ENCODE measurements at regions not wholly inside any gene's neighbourhood (a gene's known extent, or its start where the extent isn't known, plus 50 kb on each side); places are given as distances from the start of the nearest gene placed in this dataset.

DNA sequence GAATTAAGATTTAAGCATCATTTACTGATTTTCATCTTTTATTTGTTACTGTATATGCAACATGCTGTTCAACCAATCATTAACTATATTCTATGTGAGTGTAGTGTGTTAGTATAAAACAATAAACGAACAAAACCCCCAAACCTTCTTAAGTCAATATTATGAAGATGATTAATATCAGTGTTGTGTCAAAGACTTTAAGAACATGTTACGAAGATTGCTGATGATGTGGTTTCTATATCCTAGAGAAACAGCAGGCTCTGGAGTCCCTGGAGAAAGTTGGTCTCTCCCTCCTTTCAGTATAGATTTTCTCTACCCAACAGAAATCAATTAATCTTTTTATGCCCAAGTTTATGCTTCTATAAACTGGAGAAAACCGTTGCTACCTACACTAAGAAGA lies 393.8 kb upstream of the HSF2 start:
- Histone ChIP-seq H3K4me3 (ENCODE audit: low read length) (no peak overlapping the region), H2AFZ (ENCODE audit: low read length) (no peak overlapping the region), H3F3A (ENCODE audit: low read length, unreplicated experiment) (no peaks in the 10 kb centered on the region), H3K4me2 (ENCODE audit: low read length) (no peak overlapping the region), H3K27ac (ENCODE audit: low read length) (no peak overlapping the region), H3K9ac (ENCODE audit: low read length) (no peak overlapping the region), H3K27me3 (ENCODE audit: low read length) (peaks cover 20% of the 10 kb centered on the region), H3K9me2 (replicated peaks; ENCODE audit: low read length) (no peaks in the 10 kb centered on the region), H3K36me3 (ENCODE audit: low read depth, low read length) (no peaks in the 10 kb centered on the region), H3K9me3 (ENCODE audit: low read length) (no peaks in the 10 kb centered on the region), H3K79me2 (ENCODE audit: low read length) (no peaks in the 10 kb centered on the region), H3K4me1 (ENCODE audit: insufficient read depth, low read length) (no peaks in the 10 kb centered on the region), H4K20me1 (ENCODE audit: low read length) (no peaks in the 10 kb centered on the region)
- CTCF ChIA-PET = no interaction called here
- no TSS peak for BruUV-seq (replicated peaks)
- DNase-seq (no peak), ATAC-seq (no peak)
- intact Hi-C loops (cut with micrococcal nuclease) = no loop called here
- TF ChIP-seq EZH2phosphoT487 (IDR thresholded peaks at IDR 0.05; ENCODE audit: borderline replicate concordance, low read length) = no peak
- no peak for TF ChIP-seq EZH2 (IDR thresholded peaks at IDR 0.05; ENCODE audit: low read length, unreplicated experiment)
- TF ChIP-seq, protein P1, sequence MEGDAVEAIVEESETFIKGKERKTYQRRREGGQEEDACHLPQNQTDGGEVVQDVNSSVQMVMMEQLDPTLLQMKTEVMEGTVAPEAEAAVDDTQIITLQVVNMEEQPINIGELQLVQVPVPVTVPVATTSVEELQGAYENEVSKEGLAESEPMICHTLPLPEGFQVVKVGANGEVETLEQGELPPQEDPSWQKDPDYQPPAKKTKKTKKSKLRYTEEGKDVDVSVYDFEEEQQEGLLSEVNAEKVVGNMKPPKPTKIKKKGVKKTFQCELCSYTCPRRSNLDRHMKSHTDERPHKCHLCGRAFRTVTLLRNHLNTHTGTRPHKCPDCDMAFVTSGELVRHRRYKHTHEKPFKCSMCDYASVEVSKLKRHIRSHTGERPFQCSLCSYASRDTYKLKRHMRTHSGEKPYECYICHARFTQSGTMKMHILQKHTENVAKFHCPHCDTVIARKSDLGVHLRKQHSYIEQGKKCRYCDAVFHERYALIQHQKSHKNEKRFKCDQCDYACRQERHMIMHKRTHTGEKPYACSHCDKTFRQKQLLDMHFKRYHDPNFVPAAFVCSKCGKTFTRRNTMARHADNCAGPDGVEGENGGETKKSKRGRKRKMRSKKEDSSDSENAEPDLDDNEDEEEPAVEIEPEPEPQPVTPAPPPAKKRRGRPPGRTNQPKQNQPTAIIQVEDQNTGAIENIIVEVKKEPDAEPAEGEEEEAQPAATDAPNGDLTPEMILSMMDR (conservative IDR thresholded peaks at IDR 0.05; ENCODE audit: low read depth, low read length) = no peak
- POLR2A ChIA-PET (ENCODE audit: unreplicated experiment) = no interaction called here

DNA sequence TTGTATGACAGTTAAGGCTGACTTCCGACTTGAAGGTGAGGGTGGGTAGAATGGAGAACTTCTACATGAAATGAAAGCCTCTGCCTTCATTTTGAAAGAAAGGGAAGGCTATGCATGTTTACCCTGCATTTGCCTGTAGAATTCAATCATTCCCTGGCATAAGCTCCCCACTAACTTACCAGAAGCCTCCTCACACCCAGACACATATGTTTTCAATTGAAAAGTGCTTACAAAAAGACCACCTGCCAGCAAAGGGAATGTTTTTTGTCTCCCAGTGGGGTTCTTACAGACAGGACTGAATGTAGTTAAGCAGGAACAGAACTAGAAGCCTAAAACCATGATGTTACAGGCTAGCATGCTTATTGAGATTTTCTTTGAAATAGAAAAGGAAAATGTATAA lies 392.1 kb upstream of the HSF2 start:
- no peaks in the 10 kb centered on the region for H3F3A ChIP-seq (ENCODE audit: low read length, unreplicated experiment)
- ChIA-PET POLR2A (ENCODE audit: unreplicated experiment) (no interaction called here), CTCF (no interaction called here)
- H2AFZ ChIP-seq (ENCODE audit: low read length) = no peak overlapping the region
- H3K79me2 ChIP-seq (ENCODE audit: low read length) = no peaks in the 10 kb centered on the region
- H3K36me3 ChIP-seq (ENCODE audit: low read depth, low read length) = no peaks in the 10 kb centered on the region
- no peaks in the 10 kb centered on the region for H3K9me3 ChIP-seq (ENCODE audit: low read length)
- intact Hi-C loops (cut with micrococcal nuclease) = no loop called here
- no peaks in the 10 kb centered on the region for H3K4me1 ChIP-seq (ENCODE audit: insufficient read depth, low read length)
- no peak overlapping the region for H3K4me3 ChIP-seq (ENCODE audit: low read length)
- no peak overlapping the region for H3K9ac ChIP-seq (ENCODE audit: low read length)
- no peak overlapping the region for H3K27ac ChIP-seq (ENCODE audit: low read length)
- H4K20me1 ChIP-seq (ENCODE audit: low read length) = no peaks in the 10 kb centered on the region
- TF ChIP-seq, protein P1 (conservative IDR thresholded peaks at IDR 0.05; ENCODE audit: low read depth, low read length) = no peak
- peaks cover 20% of the 10 kb centered on the region for H3K27me3 ChIP-seq (ENCODE audit: low read length)
- BruUV-seq (replicated peaks) = no TSS peak
- DNase-seq = no peak
- no peaks in the 10 kb centered on the region for H3K9me2 ChIP-seq (replicated peaks; ENCODE audit: low read length)
- no peak overlapping the region for H3K4me2 ChIP-seq (ENCODE audit: low read length)
- ATAC-seq = no peak

DNA sequence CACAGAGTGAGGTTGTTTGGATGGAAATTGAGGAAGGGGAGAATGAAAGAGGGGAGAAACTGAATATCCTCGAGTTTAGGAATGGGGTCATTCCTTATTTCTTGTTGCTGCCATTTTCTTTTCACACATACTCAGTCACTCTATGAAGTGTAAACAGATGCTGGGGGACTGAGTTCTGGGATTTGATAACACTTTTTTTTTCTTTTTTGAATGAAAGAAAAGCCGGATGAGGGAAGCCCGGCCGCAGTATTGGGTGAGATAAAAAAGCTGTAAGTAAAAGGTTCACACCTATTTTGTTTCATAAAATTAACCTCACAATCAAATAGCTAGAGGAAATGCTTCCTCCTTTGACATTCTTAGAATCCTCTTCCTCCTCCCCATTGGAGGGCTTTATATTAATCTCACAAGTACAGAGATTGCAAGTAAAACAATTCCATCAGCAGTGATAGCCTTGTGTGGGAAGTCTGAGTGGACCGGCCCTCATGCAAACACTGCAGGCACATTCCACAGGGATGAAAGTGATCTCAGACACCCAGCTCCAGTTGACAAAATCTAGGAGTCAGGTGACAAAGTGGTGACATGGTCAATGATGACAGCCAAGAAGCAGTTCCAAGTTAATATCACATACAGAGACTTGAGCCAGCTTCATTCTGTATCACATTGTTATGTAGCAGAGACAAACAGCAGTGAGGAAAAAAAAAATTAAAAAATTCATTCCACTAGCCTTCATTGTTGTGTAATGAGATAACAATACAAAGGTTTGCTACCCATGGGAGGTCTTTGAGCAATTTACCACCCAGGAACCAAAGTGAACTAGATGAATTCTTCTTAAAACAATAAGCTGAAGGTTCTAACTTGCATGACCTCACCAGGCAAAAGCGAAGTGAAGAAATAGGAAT lies 391.1 kb upstream of the HSF2 start:
- TF ChIP-seq EZH2 (IDR thresholded peaks at IDR 0.05; ENCODE audit: low read length, unreplicated experiment) (no peak), EZH2phosphoT487 (IDR thresholded peaks at IDR 0.05; ENCODE audit: borderline replicate concordance, low read length) (no peak)
- TF ChIP-seq, protein P1 (conservative IDR thresholded peaks at IDR 0.05; ENCODE audit: low read depth, low read length) = no peak
- Histone ChIP-seq H3K36me3 (ENCODE audit: low read depth, low read length) (no peaks in the 10 kb centered on the region), H3K4me2 (ENCODE audit: low read length) (no peak overlapping the region), H3K9ac (ENCODE audit: low read length) (no peak overlapping the region), H3K9me3 (ENCODE audit: low read length) (no peaks in the 10 kb centered on the region), H3K27ac (ENCODE audit: low read length) (no peak overlapping the region), H3K4me1 (ENCODE audit: insufficient read depth, low read length) (no peaks in the 10 kb centered on the region), H4K20me1 (ENCODE audit: low read length) (no peaks in the 10 kb centered on the region), H3K9me2 (replicated peaks; ENCODE audit: low read length) (no peaks in the 10 kb centered on the region), H3F3A (ENCODE audit: low read length, unreplicated experiment) (no peaks in the 10 kb centered on the region), H3K79me2 (ENCODE audit: low read length) (no peaks in the 10 kb centered on the region), H3K27me3 (ENCODE audit: low read length) (peaks cover 28% of the 10 kb centered on the region), H3K4me3 (ENCODE audit: low read length) (no peak overlapping the region), H2AFZ (ENCODE audit: low read length) (no peak overlapping the region)
- BruUV-seq (replicated peaks) = no TSS peak
- POLR2A ChIA-PET (ENCODE audit: unreplicated experiment) = no interaction called here
- CTCF ChIA-PET = no interaction called here
- no peak for ATAC-seq
- no peak for DNase-seq
- intact Hi-C loops (cut with micrococcal nuclease) = no loop called here

Data from PC-3 (cell line).